ENCODE measurements at regions not wholly inside any gene's neighbourhood (a gene's known extent, or its start where the extent isn't known, plus 50 kb on each side); places are given as distances from the start of the nearest gene placed in this dataset.

GRCh38 chr16:80480664-80481063 lies 60.1 kb upstream of the DYNLRB2 start:
- CTCF ChIA-PET = interaction anchor here (1.5 to 1.6 kb wide), 2 partner anchors 14 to 46 kb away, joined by 5 read pairs; no protein-coding TSS in a partner anchor
- Histone ChIP-seq H2AFZ (ENCODE audit: low read depth, low read length) (no peak overlapping the region), H3K79me2 (ENCODE audit: control insufficient read depth, insufficient read depth, low read length) (no peaks in the 10 kb centered on the region), H3K27ac (ENCODE audit: insufficient read depth, low read depth, low read length) (no peak overlapping the region), H3K9me3 (replicated peaks; ENCODE audit: control insufficient read depth, insufficient read depth, low read length) (no peaks in the 10 kb centered on the region), H3K27me3 (ENCODE audit: control insufficient read depth in 2 of 2, insufficient read depth in 2 of 2, low read length in 2 of 2) (no peaks in the 10 kb centered on the region), H3K9me1 (replicated peaks; ENCODE audit: control insufficient read depth, extremely low read depth, insufficient read depth, low read length) (no peaks in the 10 kb centered on the region), H3K9ac (replicated peaks; ENCODE audit: extremely low read depth, insufficient read depth, low read length) (no peak overlapping the region), H3K36me3 (ENCODE audit: control insufficient read depth in 2 of 2, extremely low read depth in 1 of 2, insufficient read depth in 2 of 2, low read length in 2 of 2) (no peaks in the 10 kb centered on the region), H3K4me3 (replicated peaks in 1 of 3; ENCODE audit: insufficient read depth in 1 of 3, low read depth in 1 of 3, low read length in 3 of 3) (no peak overlapping the region), H3K4me1 (ENCODE audit: control insufficient read depth, extremely low read depth, insufficient read depth, low read length) (no peaks in the 10 kb centered on the region), H4K20me1 (replicated peaks; ENCODE audit: control insufficient read depth, extremely low read depth, insufficient read depth, low read length) (no peaks in the 10 kb centered on the region), H3K4me2 (ENCODE audit: insufficient read depth, low read length) (no peak overlapping the region)
- intact Hi-C loops (cut with micrococcal nuclease) (no loop called here), dilution Hi-C loops (cut with MboI; ENCODE audit: extremely low pct_ligation_motif_present, low sequenced_read_pairs) (no loop called here)
- POLR2A ChIA-PET = no interaction called here
- DNase-seq (ENCODE audit: low read depth, low spot score) = no peak
- no peak for FAIRE-seq
- no peak for TF ChIP-seq JUN (IDR thresholded peaks at IDR 0.05; ENCODE audit: borderline replicate concordance, insufficient read depth, insufficient read length, low read depth)
- no peak for TF ChIP-seq GATA2 (IDR thresholded peaks at IDR 0.05; ENCODE audit: insufficient read depth, insufficient read length, low read depth, low read length)
- TF ChIP-seq FOS (IDR thresholded peaks at IDR 0.05; ENCODE audit: borderline replicate concordance, insufficient read depth, low read length) = no peak
- no peak for TF ChIP-seq CTCF (IDR thresholded peaks at IDR 0.05; ENCODE audit: extremely low read depth in 1 of 2, insufficient read depth in 1 of 2, low read depth in 1 of 2, low read length in 2 of 2)
- TF ChIP-seq EZH2 (IDR thresholded peaks at IDR 0.05; ENCODE audit: borderline replicate concordance, low read depth, low read length, severe bottlenecking) = no peak
- TF ChIP-seq MYC (IDR thresholded peaks at IDR 0.05; ENCODE audit: low read depth, low read length) = no peak
- TF ChIP-seq POLR2AphosphoS5 (IDR thresholded peaks at IDR 0.05; ENCODE audit: insufficient read depth, low read depth, low read length) = no peak
- TF ChIP-seq, protein P1, sequence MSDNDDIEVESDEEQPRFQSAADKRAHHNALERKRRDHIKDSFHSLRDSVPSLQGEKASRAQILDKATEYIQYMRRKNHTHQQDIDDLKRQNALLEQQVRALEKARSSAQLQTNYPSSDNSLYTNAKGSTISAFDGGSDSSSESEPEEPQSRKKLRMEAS (IDR thresholded peaks at IDR 0.05; ENCODE audit: insufficient read depth, insufficient read length) = no peak
- TF ChIP-seq POLR2A (IDR thresholded peaks at IDR 0.05; ENCODE audit: low read depth, low read length) = no peak
- no TSS peak for BruUV-seq (replicated peaks)

All from endothelial cell of umbilical vein (primary cell).